GM12878 (cell line): ENCODE measurements at regions not wholly inside any gene's neighbourhood (a gene's known extent, or its start where the extent isn't known, plus 50 kb on each side); places are given as distances from the start of the nearest gene placed in this dataset.

ENCODE experiments used
- CHD1 ChIP-seq: IDR thresholded peaks from 2 replicates; pipeline ENCODE4 v1.6.1; 2012; ENCODE audit warnings: low read depth, low read length, improper control_type of control experiment
- KLF5 ChIP-seq: fragments of 450-650 bp; IDR thresholded peaks from 2 replicates; pipeline ENCODE4 v1.6.1; 2014; ENCODE audit warnings: mild to moderate bottlenecking; ENCODE audit not compliant: partially characterized antibody
- NRF1 ChIP-seq: conservative IDR thresholded peaks from 2 replicates; pipeline ENCODE4 v1.6.1; 2011; ENCODE audit warnings: mild to moderate bottlenecking, low read depth, low read length, improper control_type of control experiment
- POLR2A ChIP-seq: IDR thresholded peaks from 2 replicates; pipeline ENCODE4 v1.6.1; 2011; ENCODE audit warnings: low read depth, mild to moderate bottlenecking, low read length
- TF ChIP-seq, protein P1 (sequence below): IDR thresholded peaks from 2 replicates; pipeline ENCODE4 v1.6.1; 2012; ENCODE audit warnings: mild to moderate bottlenecking, low read depth, low read length
- TF ChIP-seq, protein P2 (sequence below): fragments of 450-650 bp; IDR thresholded peaks from 2 replicates; pipeline ENCODE4 v1.6.1; 2014; ENCODE audit warnings: mild to moderate bottlenecking

DNA sequence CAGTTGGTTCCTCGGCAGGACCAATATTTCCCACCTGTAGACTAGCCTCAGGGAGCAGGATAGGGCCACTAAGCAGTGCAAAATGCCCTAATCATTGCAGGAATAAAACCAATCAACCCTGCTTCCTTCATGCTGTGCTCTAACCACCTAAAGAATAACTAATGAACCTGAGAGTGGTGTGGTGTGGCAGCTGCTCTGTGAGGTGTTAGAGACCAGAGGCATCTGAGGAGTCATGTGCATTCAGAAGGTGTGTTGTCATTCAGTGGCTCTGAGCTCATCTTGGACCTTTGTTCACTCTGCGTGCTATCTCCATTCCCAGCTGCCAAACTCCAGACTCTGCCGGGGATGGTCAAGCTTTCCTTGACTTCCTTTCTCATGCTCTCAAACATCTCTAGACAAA, 136.7 kb upstream of the EGLN3 start:
- TF ChIP-seq, protein P1, sequence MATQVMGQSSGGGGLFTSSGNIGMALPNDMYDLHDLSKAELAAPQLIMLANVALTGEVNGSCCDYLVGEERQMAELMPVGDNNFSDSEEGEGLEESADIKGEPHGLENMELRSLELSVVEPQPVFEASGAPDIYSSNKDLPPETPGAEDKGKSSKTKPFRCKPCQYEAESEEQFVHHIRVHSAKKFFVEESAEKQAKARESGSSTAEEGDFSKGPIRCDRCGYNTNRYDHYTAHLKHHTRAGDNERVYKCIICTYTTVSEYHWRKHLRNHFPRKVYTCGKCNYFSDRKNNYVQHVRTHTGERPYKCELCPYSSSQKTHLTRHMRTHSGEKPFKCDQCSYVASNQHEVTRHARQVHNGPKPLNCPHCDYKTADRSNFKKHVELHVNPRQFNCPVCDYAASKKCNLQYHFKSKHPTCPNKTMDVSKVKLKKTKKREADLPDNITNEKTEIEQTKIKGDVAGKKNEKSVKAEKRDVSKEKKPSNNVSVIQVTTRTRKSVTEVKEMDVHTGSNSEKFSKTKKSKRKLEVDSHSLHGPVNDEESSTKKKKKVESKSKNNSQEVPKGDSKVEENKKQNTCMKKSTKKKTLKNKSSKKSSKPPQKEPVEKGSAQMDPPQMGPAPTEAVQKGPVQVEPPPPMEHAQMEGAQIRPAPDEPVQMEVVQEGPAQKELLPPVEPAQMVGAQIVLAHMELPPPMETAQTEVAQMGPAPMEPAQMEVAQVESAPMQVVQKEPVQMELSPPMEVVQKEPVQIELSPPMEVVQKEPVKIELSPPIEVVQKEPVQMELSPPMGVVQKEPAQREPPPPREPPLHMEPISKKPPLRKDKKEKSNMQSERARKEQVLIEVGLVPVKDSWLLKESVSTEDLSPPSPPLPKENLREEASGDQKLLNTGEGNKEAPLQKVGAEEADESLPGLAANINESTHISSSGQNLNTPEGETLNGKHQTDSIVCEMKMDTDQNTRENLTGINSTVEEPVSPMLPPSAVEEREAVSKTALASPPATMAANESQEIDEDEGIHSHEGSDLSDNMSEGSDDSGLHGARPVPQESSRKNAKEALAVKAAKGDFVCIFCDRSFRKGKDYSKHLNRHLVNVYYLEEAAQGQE = no peak
- TF ChIP-seq CHD1 = no peak
- TF ChIP-seq, protein P2, sequence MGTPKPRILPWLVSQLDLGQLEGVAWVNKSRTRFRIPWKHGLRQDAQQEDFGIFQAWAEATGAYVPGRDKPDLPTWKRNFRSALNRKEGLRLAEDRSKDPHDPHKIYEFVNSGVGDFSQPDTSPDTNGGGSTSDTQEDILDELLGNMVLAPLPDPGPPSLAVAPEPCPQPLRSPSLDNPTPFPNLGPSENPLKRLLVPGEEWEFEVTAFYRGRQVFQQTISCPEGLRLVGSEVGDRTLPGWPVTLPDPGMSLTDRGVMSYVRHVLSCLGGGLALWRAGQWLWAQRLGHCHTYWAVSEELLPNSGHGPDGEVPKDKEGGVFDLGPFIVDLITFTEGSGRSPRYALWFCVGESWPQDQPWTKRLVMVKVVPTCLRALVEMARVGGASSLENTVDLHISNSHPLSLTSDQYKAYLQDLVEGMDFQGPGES = no peak
- no peak for TF ChIP-seq POLR2A
- TF ChIP-seq KLF5 = no peak
- no peak for TF ChIP-seq NRF1
